Left ventricle myocardium inferior (tissue), 1 donor: ENCODE measurements at regions not wholly inside any gene's neighbourhood (a gene's known extent, or its start where the extent isn't known, plus 50 kb on each side); places are given as distances from the start of the nearest gene placed in this dataset.

Experiments used
- DNase-seq: peaks from one replicate; pipeline ENCODE4 v3.0.0-alpha.2; 2020
- H3K27ac ChIP-seq: fragments of 200-600 bp; replicated peaks from 2 replicates; pipeline ENCODE4 v1.8.0; 2021
- H3K27me3 ChIP-seq: fragments of 200-600 bp; 2 replicates; pipeline ENCODE4 v1.8.0; 2021; ENCODE audit warnings: low read depth
- H3K36me3 ChIP-seq: fragments of 200-600 bp; 2 replicates; pipeline ENCODE4 v1.8.0; 2021
- H3K4me1 ChIP-seq: fragments of 200-600 bp; 2 replicates; pipeline ENCODE4 v1.8.0; 2021
- H3K4me3 ChIP-seq: fragments of 200-600 bp; 2 replicates; pipeline ENCODE4 v1.8.0; 2021; ENCODE audit warnings: mild to moderate bottlenecking, moderate library complexity
- H3K9me3 ChIP-seq: fragments of 200-600 bp; replicated peaks from 2 replicates; pipeline ENCODE4 v1.8.0; 2021
- CTCF ChIP-seq: fragments of 200-600 bp; IDR thresholded peaks from 2 replicates; pipeline ENCODE4 v1.8.0; 2021; ENCODE audit warnings: antibody characterized with exemption, mild to moderate bottlenecking, borderline replicate concordance
- intact Hi-C: fragments of 100-400 bp; cut with micrococcal nuclease; formaldehyde crosslinking; loops from one replicate; pipeline ENCODE4 v1.11.0; 2022
- donor health status: DM: no; HTN: yes; CAD: no; lungs with severe emphysema.

GRCh38 chr7:94277236-94277635 lies 117.5 kb upstream of the COL1A2 start:
- intact Hi-C loops, result no loop called here
- TF ChIP-seq CTCF, result no peak
- Histone ChIP-seq H3K9me3 (no peaks in the 10 kb centered on the region), H3K4me3 (no peak overlapping the region), H3K27me3 (peaks cover 6% of the 10 kb centered on the region), H3K27ac (no peak overlapping the region), H3K36me3 (no peaks in the 10 kb centered on the region), H3K4me1 (peaks cover 16% of the 10 kb centered on the region)
- DNase-seq, result no peak

DNA sequence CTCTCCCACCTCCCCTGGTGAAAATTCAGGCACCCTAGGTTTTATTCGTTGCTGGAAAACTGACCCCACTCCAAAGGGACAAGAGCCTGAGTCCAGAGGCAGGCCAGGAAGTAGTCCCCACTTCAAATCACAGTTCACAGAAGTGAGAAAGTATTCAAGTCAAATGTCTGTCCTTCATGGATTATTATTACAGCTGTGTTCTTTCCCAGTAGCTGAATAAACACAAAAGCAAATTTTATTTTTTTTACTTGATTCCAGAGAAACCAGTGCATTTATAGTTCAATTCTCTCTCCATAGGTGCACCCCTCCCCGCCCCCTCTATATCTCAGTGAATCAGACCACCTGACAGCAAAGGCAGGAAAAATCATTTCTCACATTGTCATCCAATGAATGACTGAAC lies 113.8 kb upstream of the COL1A2 start:
- intact Hi-C loops, result no loop called here

DNA sequence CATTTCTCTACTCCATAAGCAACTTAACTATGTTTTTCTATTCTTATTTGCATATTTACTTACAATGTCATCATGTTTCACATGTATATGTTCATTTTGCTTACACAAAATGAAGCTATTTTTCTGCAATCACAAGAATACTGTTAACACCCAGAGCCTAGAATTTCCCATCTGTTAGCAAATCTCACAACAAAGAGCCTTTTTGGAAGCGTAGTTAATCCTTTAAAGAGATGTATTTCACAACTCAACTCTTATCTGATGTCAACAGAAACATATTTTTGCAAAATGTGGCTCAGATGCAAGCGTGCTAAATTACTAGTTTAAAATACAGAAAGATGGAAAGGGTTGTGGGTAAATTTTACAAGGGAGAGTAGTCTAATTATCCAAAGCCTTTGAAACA lies 110.6 kb upstream of the COL1A2 start:
- DNase-seq, result no peak
- H3K27ac ChIP-seq, result no peak overlapping the region
- H3K4me1 ChIP-seq, result no peaks in the 10 kb centered on the region
- intact Hi-C loops, result no loop called here
- no peaks in the 10 kb centered on the region for H3K36me3 ChIP-seq
- no peak overlapping the region for H3K4me3 ChIP-seq
- peaks cover 26% of the 10 kb centered on the region for H3K27me3 ChIP-seq
- H3K9me3 ChIP-seq, result no peaks in the 10 kb centered on the region
- TF ChIP-seq CTCF, result no peak

More for the DNA sequence above, 113.8 kb upstream of the COL1A2 start:
- DNase-seq, result no peak
- H3K36me3 ChIP-seq, result no peaks in the 10 kb centered on the region
- peaks cover 13% of the 10 kb centered on the region for H3K4me1 ChIP-seq
- H3K27ac ChIP-seq, result no peak overlapping the region
- H3K27me3 ChIP-seq, result peaks cover 26% of the 10 kb centered on the region
- H3K9me3 ChIP-seq, result no peaks in the 10 kb centered on the region
- no peak overlapping the region for H3K4me3 ChIP-seq
- no peak for TF ChIP-seq CTCF

- H3K27ac ChIP-seq, result no peak overlapping the region
- no peaks in the 10 kb centered on the region for H3K4me1 ChIP-seq
- H3K9me3 ChIP-seq, result no peaks in the 10 kb centered on the region
- intact Hi-C loops, result loop anchor here (5.0 kb wide), 1 partner anchor 151 kb away; no protein-coding TSS in a partner anchor
- no peak for TF ChIP-seq CTCF
- no peaks in the 10 kb centered on the region for H3K36me3 ChIP-seq
- DNase-seq, result no peak
- H3K4me3 ChIP-seq, result no peak overlapping the region
- H3K27me3 ChIP-seq, result peaks cover 26% of the 10 kb centered on the region
These were observed 108.6 kb upstream of the COL1A2 start for GRCh38 chr7:94286111-94286510.

- Histone ChIP-seq H3K27ac (no peak overlapping the region), H3K4me1 (no peaks in the 10 kb centered on the region), H3K4me3 (no peak overlapping the region), H3K27me3 (peaks cover 18% of the 10 kb centered on the region), H3K36me3 (no peaks in the 10 kb centered on the region), H3K9me3 (no peaks in the 10 kb centered on the region)
- intact Hi-C loops, result loop anchor here (5.0 kb wide), 1 partner anchor 149 kb away; no protein-coding TSS in a partner anchor
- DNase-seq, result no peak
- TF ChIP-seq CTCF, result no peak
These were observed 106.6 kb upstream of the COL1A2 start for GRCh38 chr7:94288096-94288495.

DNA sequence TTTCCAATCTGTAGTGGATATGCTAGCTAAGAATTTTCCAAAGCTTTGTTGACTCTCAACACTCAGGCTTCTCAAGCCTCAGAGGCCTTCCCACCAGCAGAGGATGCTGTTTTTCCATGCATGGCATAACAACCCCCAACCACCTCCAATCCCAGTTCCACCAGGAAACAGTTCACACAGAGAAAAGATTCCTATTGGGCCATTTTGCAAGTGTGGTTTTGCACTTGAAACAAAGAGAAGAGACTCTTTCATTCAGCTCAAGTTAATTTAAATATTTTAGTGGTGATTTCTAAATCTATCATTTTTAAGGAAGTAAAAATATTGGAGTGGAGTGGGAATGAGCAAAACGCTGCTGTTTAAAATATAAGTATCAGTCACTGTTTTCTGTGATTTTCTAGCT lies 105.6 kb upstream of the COL1A2 start:
- Histone ChIP-seq H3K36me3 (no peaks in the 10 kb centered on the region), H3K9me3 (no peaks in the 10 kb centered on the region), H3K4me1 (no peaks in the 10 kb centered on the region), H3K27ac (no peak overlapping the region), H3K4me3 (no peak overlapping the region), H3K27me3 (peaks cover 13% of the 10 kb centered on the region)
- DNase-seq, result peak; percentile 31
- TF ChIP-seq CTCF, result peak; percentile 85
- intact Hi-C loops, result loop anchor here (5.0 kb wide), 1 partner anchor 148 kb away; no protein-coding TSS in a partner anchor
